ENCODE measurements at regions not wholly inside any gene's neighbourhood (a gene's known extent, or its start where the extent isn't known, plus 50 kb on each side); places are given as distances from the start of the nearest gene placed in this dataset.

DNA sequence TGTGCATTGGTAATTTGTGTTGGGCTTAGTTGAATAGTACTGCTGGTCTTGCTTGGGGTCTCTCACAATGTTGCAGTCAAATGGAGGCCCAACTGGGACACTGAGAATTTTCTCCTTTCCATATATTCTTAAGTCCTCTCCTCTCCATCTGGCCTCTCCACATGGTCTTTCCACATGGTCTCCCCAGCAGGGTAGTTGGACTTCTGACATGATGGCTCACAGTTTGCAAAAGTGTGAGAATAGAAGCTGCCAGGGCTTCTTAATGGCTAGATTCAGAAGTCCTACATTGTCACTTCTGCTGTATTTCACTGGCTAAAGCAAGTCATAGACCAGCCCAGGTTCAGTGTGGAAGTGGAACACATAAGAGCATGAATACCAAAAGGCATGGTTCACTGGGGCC lies 318.5 kb upstream of the TNP1 start:
- H3K9me3 ChIP-seq (ENCODE audit: insufficient read depth, low read depth, low read length) = no peaks in the 10 kb centered on the region
- no peak overlapping the region for H3K23ac ChIP-seq (ENCODE audit: low read length)
- H3K79me2 ChIP-seq (ENCODE audit: control insufficient read depth, insufficient read depth, low read length, poor library complexity) = no peaks in the 10 kb centered on the region
- H3K4me1 ChIP-seq (ENCODE audit: control insufficient read depth in 1 of 2, insufficient read depth in 2 of 2, low read length in 2 of 2) = peaks cover 0 to 4% of the 10 kb centered on the region in 2 experiments
- peak overlapping the region; percentile 23 for H4K91ac ChIP-seq (ENCODE audit: low read depth, low read length)
- no peak overlapping the region for H3K14ac ChIP-seq (ENCODE audit: low read length)
- H2BK12ac ChIP-seq (ENCODE audit: low read length) = peak overlapping the region; percentile 4
- no peak overlapping the region for H2AK5ac ChIP-seq (ENCODE audit: low read length)
- H3K4ac ChIP-seq (ENCODE audit: low read depth, low read length) = no peak overlapping the region
- H4K12ac ChIP-seq (ENCODE audit: low read depth, low read length) = no peak overlapping the region
- H3K27me3 ChIP-seq (ENCODE audit: insufficient read depth, low read length) = no peaks in the 10 kb centered on the region
- no peak overlapping the region for H2AFZ ChIP-seq (ENCODE audit: insufficient read depth, low read length, poor library complexity)
- H3K4me2 ChIP-seq (ENCODE audit: low read length) = no peak overlapping the region
- DNase-seq = no peak
- no peak overlapping the region for H2BK120ac ChIP-seq (ENCODE audit: insufficient read depth, low read length, poor library complexity)
- no peak overlapping the region for H3K18ac ChIP-seq (ENCODE audit: low read length)
- H3K4me3 ChIP-seq (ENCODE audit: low read depth, low read length) = no peak overlapping the region
- no peak overlapping the region for H3K27ac ChIP-seq (ENCODE audit: low read depth, low read length)
- no peak overlapping the region for H4K8ac ChIP-seq (ENCODE audit: low read depth, low read length)
- H3K9ac ChIP-seq (ENCODE audit: low read length) = no peak overlapping the region
- H3K79me1 ChIP-seq (ENCODE audit: low read length) = peaks cover 10% of the 10 kb centered on the region
- H2BK5ac ChIP-seq (ENCODE audit: low read depth, low read length, poor library complexity) = no peak overlapping the region
- H3K36me3 ChIP-seq (ENCODE audit: control insufficient read depth in 1 of 2, insufficient read depth in 2 of 2, low read length in 2 of 2) = no peaks in the 10 kb centered on the region

DNA sequence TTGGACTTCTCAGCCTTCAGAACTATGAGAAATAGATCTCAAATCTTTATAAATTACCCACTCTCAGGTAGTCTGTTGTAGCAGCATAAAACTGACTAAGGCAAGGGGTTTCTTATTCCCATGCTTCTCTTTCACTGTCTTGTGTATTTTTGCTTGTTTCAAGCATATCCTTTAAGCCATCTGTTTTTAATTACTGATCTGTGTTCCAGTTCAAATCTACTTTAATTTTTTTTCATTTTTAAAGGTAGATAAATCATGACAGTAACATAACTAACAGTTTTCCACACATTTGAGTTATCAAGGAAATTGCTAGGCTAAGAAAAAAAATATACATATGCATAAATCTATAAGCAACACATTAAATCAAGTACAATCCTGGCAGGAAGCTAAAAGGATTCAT lies 317.9 kb upstream of the TNP1 start:
- Histone ChIP-seq H3K14ac (ENCODE audit: low read length) (no peak overlapping the region), H4K8ac (ENCODE audit: low read depth, low read length) (no peak overlapping the region), H3K4me2 (ENCODE audit: low read length) (no peak overlapping the region), H4K91ac (ENCODE audit: low read depth, low read length) (no peak overlapping the region), H3K79me1 (ENCODE audit: low read length) (peaks cover 10% of the 10 kb centered on the region), H3K23ac (ENCODE audit: low read length) (no peak overlapping the region), H2AK5ac (ENCODE audit: low read length) (no peak overlapping the region), H3K4me3 (ENCODE audit: low read depth, low read length) (no peak overlapping the region), H2BK5ac (ENCODE audit: low read depth, low read length, poor library complexity) (no peak overlapping the region), H3K27me3 (ENCODE audit: insufficient read depth, low read length) (no peaks in the 10 kb centered on the region), H3K4ac (ENCODE audit: low read depth, low read length) (no peak overlapping the region), H3K9me3 (ENCODE audit: insufficient read depth, low read depth, low read length) (no peaks in the 10 kb centered on the region), H2BK12ac (ENCODE audit: low read length) (no peak overlapping the region), H2AFZ (ENCODE audit: insufficient read depth, low read length, poor library complexity) (no peak overlapping the region), H3K27ac (ENCODE audit: low read depth, low read length) (no peak overlapping the region), H2BK120ac (ENCODE audit: insufficient read depth, low read length, poor library complexity) (no peak overlapping the region), H3K9ac (ENCODE audit: low read length) (no peak overlapping the region), H4K12ac (ENCODE audit: low read depth, low read length) (no peak overlapping the region), H3K4me1 (ENCODE audit: control insufficient read depth in 1 of 2, insufficient read depth in 2 of 2, low read length in 2 of 2) (peaks cover 0 to 4% of the 10 kb centered on the region in 2 experiments), H3K79me2 (ENCODE audit: control insufficient read depth, insufficient read depth, low read length, poor library complexity) (no peaks in the 10 kb centered on the region), H3K36me3 (ENCODE audit: control insufficient read depth in 1 of 2, insufficient read depth in 2 of 2, low read length in 2 of 2) (no peaks in the 10 kb centered on the region), H3K18ac (ENCODE audit: low read length) (no peak overlapping the region)
- no peak for DNase-seq

DNA sequence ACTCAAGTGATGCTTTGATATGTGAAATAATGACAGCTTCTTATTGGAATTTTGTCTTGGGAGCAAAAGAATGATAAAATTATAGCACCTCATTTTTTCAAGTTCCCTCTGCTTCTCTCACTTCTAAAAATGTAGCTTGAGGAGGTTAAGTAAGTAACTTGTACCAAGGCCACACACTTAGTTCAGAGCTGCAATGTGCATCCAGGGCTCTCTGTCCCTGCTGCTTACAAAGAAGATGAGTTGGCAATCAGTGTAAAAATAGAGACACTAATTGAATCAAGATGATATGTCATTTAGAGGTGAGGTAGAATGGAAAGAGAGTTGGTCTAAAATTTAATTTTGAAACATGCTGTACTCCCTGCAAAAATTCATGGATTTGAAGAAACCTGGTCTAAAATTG lies 312.0 kb upstream of the TNP1 start:
- H3K4me2 ChIP-seq (ENCODE audit: low read length) = no peak overlapping the region
- no peak overlapping the region for H3K14ac ChIP-seq (ENCODE audit: low read length)
- no peak overlapping the region for H2AK5ac ChIP-seq (ENCODE audit: low read length)
- H3K23ac ChIP-seq (ENCODE audit: low read length) = no peak overlapping the region
- no peaks in the 10 kb centered on the region for H3K36me3 ChIP-seq (ENCODE audit: control insufficient read depth in 1 of 2, insufficient read depth in 2 of 2, low read length in 2 of 2)
- H3K79me1 ChIP-seq (ENCODE audit: low read length) = no peaks in the 10 kb centered on the region
- H3K4me3 ChIP-seq (ENCODE audit: low read depth, low read length) = no peak overlapping the region
- H3K18ac ChIP-seq (ENCODE audit: low read length) = no peak overlapping the region
- H3K4me1 ChIP-seq (ENCODE audit: control insufficient read depth in 1 of 2, insufficient read depth in 2 of 2, low read length in 2 of 2) = peaks cover 0 to 3% of the 10 kb centered on the region in 2 experiments
- H4K8ac ChIP-seq (ENCODE audit: low read depth, low read length) = no peak overlapping the region
- H4K91ac ChIP-seq (ENCODE audit: low read depth, low read length) = no peak overlapping the region
- no peak overlapping the region for H2AFZ ChIP-seq (ENCODE audit: insufficient read depth, low read length, poor library complexity)
- no peaks in the 10 kb centered on the region for H3K27me3 ChIP-seq (ENCODE audit: insufficient read depth, low read length)
- H3K9me3 ChIP-seq (ENCODE audit: insufficient read depth, low read depth, low read length) = no peaks in the 10 kb centered on the region
- no peak overlapping the region for H3K4ac ChIP-seq (ENCODE audit: low read depth, low read length)
- H3K79me2 ChIP-seq (ENCODE audit: control insufficient read depth, insufficient read depth, low read length, poor library complexity) = no peaks in the 10 kb centered on the region
- H2BK120ac ChIP-seq (ENCODE audit: insufficient read depth, low read length, poor library complexity) = no peak overlapping the region
- DNase-seq = no peak
- H3K9ac ChIP-seq (ENCODE audit: low read length) = no peak overlapping the region
- H3K27ac ChIP-seq (ENCODE audit: low read depth, low read length) = no peak overlapping the region
- no peak overlapping the region for H4K12ac ChIP-seq (ENCODE audit: low read depth, low read length)
- H2BK12ac ChIP-seq (ENCODE audit: low read length) = no peak overlapping the region
- H2BK5ac ChIP-seq (ENCODE audit: low read depth, low read length, poor library complexity) = no peak overlapping the region

DNA sequence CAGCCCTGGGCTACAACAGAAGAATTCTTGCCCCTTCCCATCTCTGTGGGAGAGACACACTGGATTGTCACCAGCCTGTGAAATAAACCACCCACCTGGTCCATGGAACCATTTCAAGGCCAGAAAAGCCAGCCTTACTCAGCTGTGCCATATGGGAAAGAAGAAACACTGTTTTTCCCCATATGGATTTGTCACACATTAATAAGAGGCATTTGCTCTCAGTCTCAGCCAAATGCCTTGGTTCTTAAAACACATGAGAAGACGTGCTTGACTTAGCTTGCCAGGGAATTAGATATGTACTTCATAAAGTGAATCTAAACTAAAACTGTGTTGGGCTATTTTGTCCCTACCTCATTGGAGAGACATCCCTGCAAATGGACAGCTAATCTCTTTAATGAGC lies 308.6 kb upstream of the TNP1 start:
- Histone ChIP-seq H3K9ac (ENCODE audit: low read length) (no peak overlapping the region), H2BK5ac (ENCODE audit: low read depth, low read length, poor library complexity) (no peak overlapping the region), H4K91ac (ENCODE audit: low read depth, low read length) (peak overlapping the region; percentile 61), H3K4ac (ENCODE audit: low read depth, low read length) (no peak overlapping the region), H3K14ac (ENCODE audit: low read length) (peak overlapping the region; percentile 20), H3K27ac (ENCODE audit: low read depth, low read length) (no peak overlapping the region), H3K4me3 (ENCODE audit: low read depth, low read length) (no peak overlapping the region), H3K4me1 (ENCODE audit: control insufficient read depth in 1 of 2, insufficient read depth in 2 of 2, low read length in 2 of 2) (peaks cover 0 to 3% of the 10 kb centered on the region in 2 experiments), H3K9me3 (ENCODE audit: insufficient read depth, low read depth, low read length) (no peaks in the 10 kb centered on the region), H2BK120ac (ENCODE audit: insufficient read depth, low read length, poor library complexity) (peak overlapping the region; percentile 44), H2AK5ac (ENCODE audit: low read length) (no peak overlapping the region), H3K23ac (ENCODE audit: low read length) (no peak overlapping the region), H3K27me3 (ENCODE audit: insufficient read depth, low read length) (no peaks in the 10 kb centered on the region), H3K18ac (ENCODE audit: low read length) (no peak overlapping the region), H3K79me2 (ENCODE audit: control insufficient read depth, insufficient read depth, low read length, poor library complexity) (no peaks in the 10 kb centered on the region), H4K8ac (ENCODE audit: low read depth, low read length) (no peak overlapping the region), H4K12ac (ENCODE audit: low read depth, low read length) (no peak overlapping the region), H2AFZ (ENCODE audit: insufficient read depth, low read length, poor library complexity) (no peak overlapping the region), H3K4me2 (ENCODE audit: low read length) (no peak overlapping the region), H2BK12ac (ENCODE audit: low read length) (peak overlapping the region; percentile 88), H3K36me3 (ENCODE audit: control insufficient read depth in 1 of 2, insufficient read depth in 2 of 2, low read length in 2 of 2) (no peaks in the 10 kb centered on the region), H3K79me1 (ENCODE audit: low read length) (peaks cover 5% of the 10 kb centered on the region)
- no CpG with 5 or more reads among the region's 1 CpG for WGBS (ENCODE audit: extremely low coverage, insufficient coverage, insufficient read length)
- no peak for DNase-seq

DNA sequence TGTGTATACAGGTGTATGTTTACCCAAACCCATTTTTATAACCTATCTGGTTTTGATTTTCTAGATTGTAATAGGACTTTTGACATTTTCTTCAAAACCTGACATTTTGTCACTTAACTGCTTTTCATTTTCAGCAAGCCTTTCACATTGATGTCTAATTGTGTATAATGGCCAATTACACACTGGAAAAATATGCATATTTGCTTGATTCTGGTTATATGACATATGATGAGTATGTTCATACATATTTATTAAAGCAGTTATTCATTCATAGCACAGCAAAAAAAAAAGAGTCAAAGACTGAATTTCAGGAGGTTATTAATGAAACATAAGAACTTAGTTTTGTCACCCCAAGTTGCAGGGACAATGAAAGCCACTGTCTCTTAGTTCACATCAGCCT lies 307.7 kb upstream of the TNP1 start:
- peak in 1 of 2 donors; percentile 8 for DNase-seq
- Histone ChIP-seq H3K23ac (ENCODE audit: low read length) (no peak overlapping the region), H3K4me3 (ENCODE audit: low read depth, low read length) (no peak overlapping the region), H3K9ac (ENCODE audit: low read length) (no peak overlapping the region), H3K79me1 (ENCODE audit: low read length) (peaks cover 9% of the 10 kb centered on the region), H3K18ac (ENCODE audit: low read length) (no peak overlapping the region), H3K27me3 (ENCODE audit: insufficient read depth, low read length) (no peaks in the 10 kb centered on the region), H3K9me3 (ENCODE audit: insufficient read depth, low read depth, low read length) (no peaks in the 10 kb centered on the region), H4K8ac (ENCODE audit: low read depth, low read length) (no peak overlapping the region), H3K27ac (ENCODE audit: low read depth, low read length) (no peak overlapping the region), H4K91ac (ENCODE audit: low read depth, low read length) (no peak overlapping the region), H2BK5ac (ENCODE audit: low read depth, low read length, poor library complexity) (no peak overlapping the region), H3K4me2 (ENCODE audit: low read length) (no peak overlapping the region), H3K14ac (ENCODE audit: low read length) (no peak overlapping the region), H4K12ac (ENCODE audit: low read depth, low read length) (no peak overlapping the region), H3K79me2 (ENCODE audit: control insufficient read depth, insufficient read depth, low read length, poor library complexity) (no peaks in the 10 kb centered on the region), H3K4me1 (ENCODE audit: control insufficient read depth in 1 of 2, insufficient read depth in 2 of 2, low read length in 2 of 2) (peaks cover 0 to 6% of the 10 kb centered on the region in 2 experiments), H3K36me3 (ENCODE audit: control insufficient read depth in 1 of 2, insufficient read depth in 2 of 2, low read length in 2 of 2) (no peaks in the 10 kb centered on the region), H3K4ac (ENCODE audit: low read depth, low read length) (no peak overlapping the region), H2AFZ (ENCODE audit: insufficient read depth, low read length, poor library complexity) (no peak overlapping the region), H2AK5ac (ENCODE audit: low read length) (no peak overlapping the region), H2BK12ac (ENCODE audit: low read length) (no peak overlapping the region), H2BK120ac (ENCODE audit: insufficient read depth, low read length, poor library complexity) (no peak overlapping the region)
